BE2C (cell line): ENCODE measurements at regions not wholly inside any gene's neighbourhood (a gene's known extent, or its start where the extent isn't known, plus 50 kb on each side); places are given as distances from the start of the nearest gene placed in this dataset.

ENCODE experiments used
- DNase-seq: peaks from one replicate; pipeline ENCODE4 v3.0.0-alpha.2; 2020
- H3K27me3 ChIP-seq: fragments of 250-450 bp; sonication (Bioruptor Pico); 2 replicates; pipeline ENCODE4 v1.5.1; 2020; ENCODE audit warnings: mild to moderate bottlenecking
- H3K36me3 ChIP-seq: fragments of 250-450 bp; sonication (Bioruptor Pico); 2 replicates; pipeline ENCODE4 v1.5.1; 2020; ENCODE audit warnings: mild to moderate bottlenecking
- H3K4me1 ChIP-seq: fragments of 250-450 bp; sonication (Bioruptor Pico); 2 replicates; pipeline ENCODE4 v1.5.1; 2020
- H3K4me3 ChIP-seq: 2 replicates; pipeline ENCODE4 v1.5.1; 2011; ENCODE audit warnings: low read depth, low read length
- H3K9me3 ChIP-seq: fragments of 250-450 bp; sonication (Bioruptor Pico); 2 replicates; pipeline ENCODE4 v1.5.1; 2020
- CTCF ChIP-seq: IDR thresholded peaks from 2 replicates; pipeline ENCODE4 v1.5.1; 2012; ENCODE audit warnings: mild to moderate bottlenecking, low read depth, low read length

- DNase-seq = peak; percentile 54
Observed at GRCh38 chr4:122045533-122045932, 93.7 kb upstream of the TRPC3 start.

GRCh38 chr4:122044501-122044900 lies 92.6 kb upstream of the TRPC3 start:
- DNase-seq = no peak
- no peak for TF ChIP-seq CTCF
- H3K4me1 ChIP-seq = no peaks in the 10 kb centered on the region
- no peaks in the 10 kb centered on the region for H3K36me3 ChIP-seq
- no peaks in the 10 kb centered on the region for H3K9me3 ChIP-seq
- H3K4me3 ChIP-seq = no peak overlapping the region
- H3K27me3 ChIP-seq = no peaks in the 10 kb centered on the region

More at GRCh38 chr4:122045533-122045932, 93.7 kb upstream of the TRPC3 start:
- Histone ChIP-seq H3K36me3 (no peaks in the 10 kb centered on the region), H3K4me1 (no peaks in the 10 kb centered on the region), H3K9me3 (no peaks in the 10 kb centered on the region), H3K4me3 (no peak overlapping the region), H3K27me3 (no peaks in the 10 kb centered on the region)
- no peak for TF ChIP-seq CTCF

- TF ChIP-seq CTCF = no peak
- H3K4me3 ChIP-seq = no peak overlapping the region
- H3K9me3 ChIP-seq = no peaks in the 10 kb centered on the region
- DNase-seq = no peak
- H3K27me3 ChIP-seq = no peaks in the 10 kb centered on the region
- H3K36me3 ChIP-seq = no peaks in the 10 kb centered on the region
- no peaks in the 10 kb centered on the region for H3K4me1 ChIP-seq
Observed at GRCh38 chr4:122041312-122041711, 89.5 kb upstream of the TRPC3 start.

- TF ChIP-seq CTCF = no peak
- H3K36me3 ChIP-seq = no peaks in the 10 kb centered on the region
- no peak for DNase-seq
Observed at GRCh38 chr4:122038896-122039295, 87.0 kb upstream of the TRPC3 start.

GRCh38 chr4:122034619-122035018 lies 82.8 kb upstream of the TRPC3 start:
- Histone ChIP-seq H3K4me1 (no peaks in the 10 kb centered on the region), H3K36me3 (no peaks in the 10 kb centered on the region), H3K9me3 (no peaks in the 10 kb centered on the region), H3K27me3 (no peaks in the 10 kb centered on the region), H3K4me3 (no peak overlapping the region)
- DNase-seq = no peak
- TF ChIP-seq CTCF = no peak

More at GRCh38 chr4:122038896-122039295, 87.0 kb upstream of the TRPC3 start:
- no peaks in the 10 kb centered on the region for H3K27me3 ChIP-seq
- H3K4me3 ChIP-seq = no peak overlapping the region
- H3K4me1 ChIP-seq = no peaks in the 10 kb centered on the region
- no peaks in the 10 kb centered on the region for H3K9me3 ChIP-seq

- Histone ChIP-seq H3K4me1 (no peaks in the 10 kb centered on the region), H3K27me3 (no peaks in the 10 kb centered on the region), H3K36me3 (no peaks in the 10 kb centered on the region), H3K9me3 (no peaks in the 10 kb centered on the region), H3K4me3 (no peak overlapping the region)
- no peak for DNase-seq
- TF ChIP-seq CTCF = no peak
Observed at GRCh38 chr4:122027203-122027602, 75.3 kb upstream of the TRPC3 start.
